ENCODE measurements at regions not wholly inside any gene's neighbourhood (a gene's known extent, or its start where the extent isn't known, plus 50 kb on each side); places are given as distances from the start of the nearest gene placed in this dataset.

DNA sequence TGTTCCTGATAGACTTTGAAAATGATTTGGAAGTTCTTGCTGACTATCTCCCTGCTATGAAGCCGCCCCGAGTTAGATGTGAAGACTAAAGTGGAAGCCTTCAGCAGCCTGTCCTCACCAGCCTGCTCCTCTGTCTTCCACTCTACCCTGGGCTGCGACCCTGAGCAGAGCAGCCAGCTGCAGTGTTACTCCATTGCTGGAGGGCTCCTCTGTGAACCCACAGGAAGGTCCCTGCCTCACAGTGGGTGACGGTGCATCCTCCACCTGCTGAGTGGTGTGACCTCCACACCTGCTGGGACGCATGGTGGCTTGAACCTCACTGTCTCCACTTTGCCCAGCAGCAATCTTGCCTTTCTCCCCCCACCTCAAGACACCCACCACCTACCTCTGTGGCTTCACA lies 116.4 kb downstream of the IRS2 start:
- DNase-seq = no peak

GRCh38 chr13:109669234-109669612 lies 117.2 kb downstream of the IRS2 start:
- DNase-seq = no peak

GRCh38 chr13:109668433-109669233 lies 117.8 kb downstream of the IRS2 start:
- no peak for DNase-seq

GRCh38 chr13:109667807-109668291 lies 118.5 kb downstream of the IRS2 start:
- no peak for DNase-seq

- DNase-seq = no peak
Measured at GRCh38 chr13:109667056-109667455, 119.3 kb downstream of the IRS2 start.

GRCh38 chr13:109666656-109667055 lies 119.7 kb downstream of the IRS2 start:
- DNase-seq = no peak

GRCh38 chr13:109665781-109666249 lies 120.6 kb downstream of the IRS2 start:
- DNase-seq = no peak

DNA sequence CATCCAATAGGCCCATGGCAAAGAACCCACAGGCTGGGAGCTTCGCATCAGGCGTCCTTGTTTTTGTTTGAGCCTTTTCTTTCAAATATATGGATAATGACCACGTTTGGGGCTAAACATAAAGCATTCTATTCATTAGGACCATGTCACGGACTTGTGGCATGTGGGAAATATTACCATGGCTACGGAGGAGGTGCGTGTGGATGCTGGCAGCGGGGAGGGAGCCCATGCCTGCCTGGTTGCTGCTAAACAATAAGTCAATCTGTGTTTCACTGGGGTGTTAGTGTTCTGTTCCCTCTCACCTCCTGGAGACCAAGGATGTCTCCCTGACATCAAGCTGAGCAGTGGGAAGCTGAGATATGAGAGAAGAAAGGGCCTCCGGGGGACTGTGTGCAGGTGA lies 121.1 kb downstream of the IRS2 start:
- DNase-seq = no peak

GRCh38 chr13:109657395-109657794 lies 129.0 kb downstream of the IRS2 start:
- DNase-seq = no peak

GRCh38 chr13:109656206-109656605 lies 130.2 kb downstream of the IRS2 start:
- DNase-seq = no peak

DNA sequence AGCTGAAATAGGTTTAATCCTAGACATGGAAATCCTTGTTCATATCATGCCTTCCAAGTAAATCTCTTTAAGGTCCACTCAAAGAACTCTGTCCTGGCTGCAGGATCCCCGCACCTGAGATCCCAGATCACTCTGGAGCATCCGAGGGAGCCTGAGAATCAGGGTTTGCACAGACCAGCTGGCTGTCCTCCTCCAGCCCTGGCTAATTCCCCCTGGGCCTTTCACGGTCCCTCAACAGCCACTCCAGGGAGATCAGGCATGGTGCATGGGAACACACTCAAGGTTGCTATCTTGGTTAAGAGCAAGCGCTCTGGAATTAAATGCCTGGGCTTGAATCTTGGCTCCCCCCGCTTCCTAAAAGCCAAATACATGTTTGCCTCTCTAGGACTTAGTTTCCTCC lies 130.8 kb downstream of the IRS2 start:
- DNase-seq = no peak

- DNase-seq = no peak
Measured at GRCh38 chr13:109655206-109655600, 131.2 kb downstream of the IRS2 start.

- no peak for DNase-seq
Measured at GRCh38 chr13:109654341-109655205, 131.8 kb downstream of the IRS2 start.

DNA sequence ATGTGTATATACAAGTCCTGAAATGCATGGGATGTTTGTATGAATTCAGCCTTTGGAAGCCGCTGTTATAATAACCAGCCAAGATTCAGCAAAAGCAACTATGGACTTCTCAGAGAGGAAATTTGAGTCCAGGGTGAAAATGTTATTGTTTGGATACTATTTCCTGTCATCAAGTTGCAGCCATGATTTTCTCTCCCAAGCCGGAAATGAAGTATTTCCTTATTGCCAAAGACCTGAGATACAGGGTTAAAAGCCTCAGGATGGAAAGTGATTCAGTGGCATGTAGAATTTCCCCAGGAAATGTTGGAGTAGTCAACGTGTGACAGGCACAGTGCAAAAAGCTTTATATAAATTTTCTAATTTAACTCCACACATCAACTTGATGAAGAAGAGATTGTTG lies 133.9 kb downstream of the IRS2 start:
- DNase-seq = no peak

DNA sequence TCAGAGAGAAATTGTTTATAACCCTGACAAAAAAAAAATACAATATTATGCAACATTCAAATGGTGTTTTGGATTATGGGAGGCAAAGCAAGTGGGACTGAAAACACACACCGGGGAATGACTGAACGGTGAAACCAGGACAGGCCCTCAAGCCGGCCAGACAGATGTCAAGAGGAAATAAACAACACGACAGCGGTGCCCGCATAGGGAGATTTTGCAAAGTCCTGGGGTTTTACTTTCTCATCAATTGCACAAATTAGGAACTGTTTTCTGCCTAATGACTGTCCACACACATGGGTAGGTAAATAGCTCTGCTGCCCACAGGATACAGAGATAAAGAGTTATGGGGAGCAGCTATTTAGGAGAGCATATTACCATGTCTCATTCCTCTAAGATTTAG lies 134.5 kb downstream of the IRS2 start:
- no peak for DNase-seq

- DNase-seq = no peak
Measured at GRCh38 chr13:109651311-109651710, 135.1 kb downstream of the IRS2 start.

DNA sequence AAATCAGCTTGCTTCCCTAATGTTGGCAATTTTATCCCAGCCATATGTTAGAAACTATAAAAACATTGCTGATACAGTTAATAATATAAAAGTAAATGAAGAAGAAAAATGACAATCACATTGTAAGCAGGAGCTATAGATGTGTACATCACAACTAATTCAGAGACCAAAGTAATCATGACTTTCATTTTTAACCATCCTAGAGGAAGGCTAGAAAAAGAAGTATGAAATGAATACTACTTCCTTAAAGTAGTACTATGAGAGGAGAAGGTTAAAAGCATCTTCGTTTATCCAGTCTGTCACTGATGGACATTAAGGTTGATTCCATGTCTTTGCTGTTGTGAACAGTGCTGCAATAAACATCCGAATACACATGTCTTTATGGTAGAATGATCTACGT lies 135.5 kb downstream of the IRS2 start:
- DNase-seq = no peak

- DNase-seq = no peak
Measured at GRCh38 chr13:109649713-109650112, 136.7 kb downstream of the IRS2 start.

- no peak for DNase-seq
Measured at GRCh38 chr13:109647699-109648098, 138.7 kb downstream of the IRS2 start.

- no peak for DNase-seq
Measured at GRCh38 chr13:109647053-109647452, 139.3 kb downstream of the IRS2 start.

GRCh38 chr13:109646423-109646822 lies 140.0 kb downstream of the IRS2 start:
- no peak for DNase-seq

GRCh38 chr13:109645831-109646230 lies 140.6 kb downstream of the IRS2 start:
- DNase-seq = no peak

DNA sequence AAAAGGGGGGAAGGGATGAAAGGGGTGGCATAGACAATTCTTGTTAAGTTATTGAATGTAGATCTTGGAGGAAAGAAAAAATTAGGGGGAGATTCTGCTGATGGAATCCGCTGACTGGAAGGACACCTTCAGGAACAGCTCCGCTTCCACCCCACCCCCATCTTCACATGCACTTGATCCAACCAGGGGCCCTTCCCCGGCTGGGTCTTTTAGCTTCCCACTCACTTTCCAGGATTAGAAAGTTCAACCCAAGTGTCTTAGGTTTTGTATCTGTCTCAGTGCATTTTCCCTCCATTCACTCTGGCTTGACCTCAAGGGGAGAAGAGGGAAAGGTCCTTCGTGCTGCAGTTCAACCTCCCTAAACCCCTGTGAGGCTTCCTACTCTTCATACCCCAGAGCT lies 141.4 kb downstream of the IRS2 start:
- DNase-seq = no peak
